ENCODE measurements at regions not wholly inside any gene's neighbourhood (a gene's known extent, or its start where the extent isn't known, plus 50 kb on each side); places are given as distances from the start of the nearest gene placed in this dataset.

GRCh38 chr2:78147466-78147865, 625.3 kb upstream of the LRRTM4 start:
- no peak for TF ChIP-seq CTCF (IDR thresholded peaks at IDR 0.05; ENCODE audit: low read length)
- TF ChIP-seq EZH2 (IDR thresholded peaks at IDR 0.05; ENCODE audit: borderline replicate concordance, low read length): no peak

Data from OCI-LY1 (cell line).